ENCODE measurements at regions not wholly inside any gene's neighbourhood (a gene's known extent, or its start where the extent isn't known, plus 50 kb on each side); places are given as distances from the start of the nearest gene placed in this dataset.
"Not testable (repeated sequence)": the region's sequence is repeated elsewhere in the genome, so short reads cannot be mapped to it uniquely, and the experiment has no call there.

DNA sequence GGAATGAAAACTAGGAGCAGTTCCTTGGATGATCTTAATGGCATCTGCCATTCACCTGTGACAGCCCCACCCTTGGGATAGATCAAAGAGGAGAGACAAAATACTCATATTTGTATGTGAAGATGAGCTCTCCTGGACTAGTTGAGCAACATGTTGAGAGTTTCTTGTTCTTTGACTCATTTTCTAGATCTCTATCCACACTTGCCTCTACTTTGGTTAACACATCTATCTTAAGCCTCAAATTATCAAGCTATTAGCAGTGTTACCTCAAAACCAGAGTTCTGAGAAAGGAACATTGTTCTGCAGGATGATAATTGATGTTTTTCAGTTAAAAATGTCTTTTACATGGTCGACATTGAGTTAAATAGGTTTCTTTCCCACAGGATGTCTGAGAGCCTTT is 94.2 kb upstream of the TEX13D start:
- no peak for DNase-seq

DNA sequence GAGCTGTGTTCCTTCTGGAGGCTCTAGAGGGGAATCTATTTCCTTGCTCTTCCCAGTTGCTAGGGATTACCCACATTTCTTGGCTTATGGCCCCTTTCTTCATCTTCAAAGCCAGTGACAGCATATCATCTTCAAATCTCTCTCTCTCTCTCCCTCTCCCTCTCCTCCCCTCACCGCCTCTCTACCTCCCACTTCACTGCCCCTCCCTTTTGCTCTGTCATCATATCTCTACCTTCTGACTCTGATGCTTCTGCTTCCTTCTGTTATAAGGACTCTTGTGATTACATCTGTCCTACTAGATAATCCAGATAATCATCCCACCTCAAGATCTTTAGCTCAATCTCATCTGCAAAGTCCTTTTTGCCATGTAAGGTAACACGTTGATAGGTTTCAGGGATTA is 93.1 kb upstream of the TEX13D start:
- DNase-seq = no peak

DNA sequence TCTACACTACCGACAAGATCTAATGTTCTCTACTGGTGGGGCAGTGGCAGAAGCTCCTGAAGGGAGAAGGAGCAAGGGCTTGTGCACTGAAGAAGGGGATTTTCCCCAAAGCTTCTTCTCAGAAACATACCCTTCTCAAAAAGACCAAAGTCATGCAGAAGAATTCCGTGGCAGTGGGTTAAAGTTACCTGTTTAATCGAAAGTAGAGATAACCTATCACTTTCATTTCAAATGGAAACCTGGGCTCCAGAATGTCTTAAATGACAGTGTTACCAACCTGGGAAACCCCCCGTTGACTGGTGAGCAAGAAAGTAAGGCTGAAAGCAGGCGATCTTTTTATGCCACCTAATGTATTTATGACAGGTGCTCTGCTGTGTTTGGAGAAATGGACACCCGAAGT is 92.5 kb upstream of the TEX13D start:
- DNase-seq = no peak

DNA sequence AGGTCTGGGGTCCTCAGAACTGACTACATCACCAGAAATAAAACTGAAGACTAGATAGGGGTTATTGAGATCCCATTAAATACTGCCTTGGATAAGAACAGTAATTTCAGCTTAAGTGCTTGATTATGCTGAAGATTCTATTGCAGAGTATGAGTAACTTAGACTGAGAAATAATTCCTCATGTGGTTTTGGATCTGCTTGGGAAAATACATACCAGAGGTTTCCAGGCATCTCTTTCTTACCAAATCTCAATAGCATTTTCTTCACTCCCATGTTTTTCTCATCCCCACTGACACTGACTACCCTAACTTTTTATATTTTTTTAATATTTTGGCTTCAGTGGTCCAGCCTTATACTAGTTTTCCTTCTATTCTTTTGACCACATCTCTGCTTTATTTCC is 92.0 kb upstream of the TEX13D start:
- no peak for DNase-seq

DNA sequence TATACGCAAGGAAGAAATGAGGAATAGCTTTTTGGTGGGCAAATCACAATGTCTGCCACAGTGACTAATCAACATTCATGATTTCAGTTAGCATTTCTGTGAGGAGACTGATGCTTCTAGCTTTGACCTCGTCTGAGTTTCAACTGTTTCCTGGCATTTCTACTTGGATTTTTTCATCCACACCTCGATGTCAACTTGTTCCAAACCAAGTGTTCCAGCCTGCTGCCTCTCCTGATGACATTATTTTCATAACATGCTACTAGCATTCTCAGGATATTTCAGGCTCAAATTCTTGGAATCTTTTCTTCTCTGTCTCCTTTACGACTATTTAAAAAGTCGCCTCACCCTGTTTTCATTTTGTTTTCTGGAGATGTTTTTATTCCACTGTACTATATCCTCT is 90.3 kb upstream of the TEX13D start:
- DNase-seq = no peak

DNA sequence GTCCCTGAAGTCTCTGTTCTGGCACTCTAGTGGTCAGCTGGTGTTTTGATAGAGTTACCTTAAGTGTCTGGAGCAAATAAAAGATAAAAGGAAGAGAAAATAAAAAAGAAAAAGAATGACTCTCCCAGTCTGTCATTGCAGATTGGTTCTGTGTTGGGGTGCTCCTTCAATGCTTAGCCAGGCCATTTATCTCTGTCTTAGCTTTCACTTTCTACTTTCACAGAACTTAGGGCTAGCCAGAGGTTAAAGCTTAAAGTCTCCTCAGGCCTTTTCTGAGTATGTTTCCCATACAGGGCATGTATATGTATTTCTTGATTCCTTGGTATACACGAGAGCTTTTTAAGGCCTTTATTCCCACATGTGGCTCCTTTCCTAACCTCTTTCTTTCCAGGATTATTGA is 83.1 kb upstream of the TEX13D start:
- no peak for DNase-seq

DNA sequence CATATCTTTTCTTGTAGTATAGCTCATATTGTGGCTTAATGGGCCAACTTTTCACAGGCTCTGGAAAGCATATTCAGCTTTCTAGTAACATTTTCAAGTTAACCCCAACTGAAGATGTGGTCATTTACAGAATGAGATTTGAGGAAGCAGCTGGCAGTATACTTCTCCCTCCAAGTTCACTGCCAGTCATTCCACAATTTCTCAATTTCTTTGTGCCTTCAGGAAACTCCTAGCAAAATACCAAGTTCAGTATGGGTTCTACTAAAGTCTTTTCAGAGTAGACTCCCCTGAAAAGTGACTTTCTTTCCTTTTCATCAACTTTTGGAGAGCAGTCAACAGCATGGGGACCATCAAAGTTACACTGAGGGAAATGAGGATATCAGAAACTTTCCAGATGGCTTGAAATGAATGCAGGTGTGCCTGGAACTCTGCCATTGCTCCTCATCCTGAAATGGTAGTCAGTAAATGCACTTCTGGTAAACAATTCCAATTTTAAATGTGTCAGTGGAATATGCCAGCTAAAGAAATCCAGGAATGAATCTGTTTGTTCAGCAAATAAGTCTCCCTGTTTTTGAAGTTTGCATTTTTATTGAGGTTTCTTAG is 81.5 kb upstream of the TEX13D start:
- no peak for DNase-seq

DNA sequence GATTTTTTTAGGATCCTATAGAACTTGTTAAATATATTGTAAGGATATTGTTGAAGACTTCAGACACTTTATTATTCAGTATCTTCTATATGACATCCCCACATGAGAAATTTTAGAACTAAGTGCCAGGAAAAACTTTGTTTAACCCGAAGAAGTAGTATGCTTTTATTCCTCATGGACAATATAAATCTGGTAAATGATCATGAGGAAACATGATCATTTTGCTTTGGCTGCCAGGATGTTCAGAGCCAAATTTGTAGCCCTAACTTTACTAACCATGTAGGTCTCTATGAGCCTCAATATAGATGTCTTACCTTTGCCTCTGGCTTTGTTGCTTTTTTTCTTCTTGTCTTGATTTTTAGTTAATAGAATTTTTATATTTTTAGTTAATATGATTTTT is 77.8 kb upstream of the TEX13D start:
- DNase-seq = no peak

DNA sequence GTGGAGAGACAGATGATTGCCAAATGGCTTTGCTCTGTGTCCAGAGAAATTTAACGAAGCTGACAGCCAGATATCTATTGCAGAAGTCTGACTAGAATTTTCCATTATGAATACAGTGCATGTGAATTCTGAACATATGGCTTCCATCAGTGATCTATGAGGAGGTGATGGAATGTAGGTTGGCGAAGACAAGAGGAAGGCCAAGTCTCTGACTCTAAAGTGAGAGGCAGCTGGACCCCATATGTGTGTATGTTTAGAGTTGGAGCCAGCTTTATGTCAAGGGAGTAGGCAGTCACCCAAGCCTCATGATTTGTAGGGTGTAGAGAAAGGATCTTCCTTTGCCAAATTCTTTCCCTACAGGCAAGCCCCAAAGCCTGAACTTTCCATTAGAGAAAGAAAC is 76.2 kb upstream of the TEX13D start:
- DNase-seq = no peak

DNA sequence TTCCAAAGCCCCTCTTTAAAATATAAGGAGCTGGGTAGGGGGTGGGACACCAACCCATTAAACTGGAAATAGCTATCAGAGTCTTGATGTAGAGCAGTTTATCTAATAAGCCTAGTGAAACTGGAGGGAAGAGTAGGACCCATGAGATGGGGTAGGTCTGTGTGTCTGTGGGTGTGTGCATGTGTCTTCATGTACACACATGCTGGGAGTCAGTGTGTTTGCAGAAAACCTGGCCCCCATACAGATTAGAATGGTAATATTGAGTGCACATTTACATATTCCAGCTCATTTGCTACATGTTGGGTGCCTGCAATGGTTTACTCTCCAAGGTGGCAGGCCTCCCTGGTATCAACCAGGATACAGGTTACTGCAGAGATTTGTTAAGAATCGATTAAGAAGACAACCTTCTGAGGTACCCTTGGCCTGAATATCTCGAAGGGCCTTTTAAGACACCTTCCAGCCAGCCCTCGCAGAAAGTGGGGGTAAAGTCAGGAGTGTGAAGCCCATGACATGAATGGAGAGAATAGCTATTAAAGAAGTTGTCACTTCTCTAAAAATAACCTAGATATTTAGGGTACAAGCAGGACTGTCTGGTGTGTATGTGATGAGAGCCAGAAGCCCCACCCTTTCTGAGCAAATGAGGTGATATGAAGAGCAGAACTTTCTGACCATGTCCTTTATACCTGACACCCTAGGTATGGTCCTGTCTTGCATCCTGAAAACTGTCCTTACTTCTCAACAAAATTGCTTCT is 75.7 kb upstream of the TEX13D start:
- DNase-seq = no peak

DNA sequence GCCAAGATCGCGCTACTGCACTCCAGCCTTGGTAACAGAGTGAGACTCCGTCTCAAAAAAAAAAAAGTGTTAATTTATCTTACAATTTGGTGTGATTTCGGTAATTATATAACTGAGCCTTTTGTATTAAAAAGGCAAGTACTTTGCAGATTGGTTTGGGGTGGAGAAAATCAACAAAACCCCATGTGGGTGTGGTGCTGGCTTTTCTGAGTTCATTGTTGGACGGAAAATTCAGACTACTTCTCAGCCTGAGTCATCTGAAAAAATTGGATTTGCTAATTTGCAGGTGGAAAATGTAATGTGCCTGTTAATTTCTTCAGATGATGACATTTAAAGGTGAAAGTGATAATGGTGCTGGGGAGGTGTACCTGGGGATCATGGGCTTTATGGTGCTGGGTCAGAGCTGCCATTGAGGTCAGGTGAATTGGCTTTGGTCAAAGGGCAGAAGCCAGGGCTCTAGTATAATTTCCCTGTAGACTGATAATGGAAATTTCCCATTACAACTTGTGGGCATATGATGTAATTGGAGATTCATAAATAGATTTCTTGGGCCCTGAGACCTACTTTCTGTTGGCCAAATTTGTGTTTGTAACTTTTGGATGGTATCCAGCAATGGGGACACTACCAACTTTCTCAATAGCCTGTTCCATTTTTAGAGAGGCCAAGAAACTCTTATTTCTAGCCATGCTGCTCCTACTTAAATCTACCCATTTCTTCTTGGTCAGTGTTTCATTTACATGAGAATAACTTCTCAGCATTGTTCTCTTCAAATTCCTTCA is 74.3 kb upstream of the TEX13D start:
- DNase-seq = no peak

DNA sequence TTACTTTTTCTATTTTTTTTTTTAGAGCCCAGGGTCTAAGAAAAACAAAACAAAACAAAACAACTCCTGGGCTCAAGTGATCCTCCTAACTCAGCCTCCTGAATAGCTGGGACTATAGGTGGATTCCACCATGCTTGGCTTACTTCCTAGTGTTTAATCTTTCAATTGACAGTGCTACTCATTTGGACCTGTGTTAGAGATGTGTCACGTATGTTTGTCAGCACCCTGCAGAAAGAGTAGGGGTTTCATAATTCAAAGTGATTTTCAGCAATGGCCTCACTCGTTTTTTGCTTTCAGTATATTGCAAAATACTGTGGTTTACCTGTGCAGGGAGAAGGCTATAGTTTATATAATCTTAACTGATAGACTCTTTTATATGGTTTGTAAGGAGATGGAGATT is 71.6 kb upstream of the TEX13D start:
- no peak for DNase-seq

DNA sequence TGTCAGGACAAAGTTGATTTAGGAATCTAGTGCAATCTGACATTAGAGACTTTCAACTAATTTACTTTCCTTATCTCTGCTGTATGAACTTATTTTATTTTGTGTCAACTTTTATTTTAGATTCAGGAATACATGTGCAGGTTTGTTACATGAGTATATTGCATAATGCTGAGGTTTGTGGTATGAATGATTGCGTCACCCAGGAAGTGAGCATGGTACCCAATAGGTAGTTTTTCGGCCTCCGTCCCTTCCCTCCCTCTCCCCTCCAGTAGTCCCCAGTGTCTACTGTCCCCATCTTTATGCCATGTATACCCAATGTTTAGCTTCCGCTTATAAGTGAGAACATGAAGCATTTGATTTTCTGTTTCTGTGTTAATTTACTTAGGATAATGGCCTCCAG is 68.7 kb upstream of the TEX13D start:
- DNase-seq = no peak

DNA sequence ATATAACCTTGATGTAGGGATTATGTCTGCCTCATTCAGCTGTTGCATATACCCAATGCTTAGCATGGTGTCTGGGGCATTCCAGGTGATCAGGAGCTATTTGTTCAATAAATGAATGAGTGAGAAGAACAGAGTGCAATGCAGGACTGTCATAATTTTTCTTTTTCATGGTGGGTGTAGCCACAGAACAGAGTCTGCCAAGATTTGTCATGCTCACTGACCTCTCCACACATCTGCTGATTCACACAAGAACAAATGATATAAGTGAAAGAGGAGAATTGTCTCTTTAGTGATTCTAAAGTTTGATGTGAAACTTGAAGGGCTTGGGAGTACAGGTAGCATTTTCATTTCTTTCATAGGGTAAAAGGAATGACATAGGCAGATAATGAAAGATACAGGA is 64.4 kb upstream of the TEX13D start:
- DNase-seq = no peak

DNA sequence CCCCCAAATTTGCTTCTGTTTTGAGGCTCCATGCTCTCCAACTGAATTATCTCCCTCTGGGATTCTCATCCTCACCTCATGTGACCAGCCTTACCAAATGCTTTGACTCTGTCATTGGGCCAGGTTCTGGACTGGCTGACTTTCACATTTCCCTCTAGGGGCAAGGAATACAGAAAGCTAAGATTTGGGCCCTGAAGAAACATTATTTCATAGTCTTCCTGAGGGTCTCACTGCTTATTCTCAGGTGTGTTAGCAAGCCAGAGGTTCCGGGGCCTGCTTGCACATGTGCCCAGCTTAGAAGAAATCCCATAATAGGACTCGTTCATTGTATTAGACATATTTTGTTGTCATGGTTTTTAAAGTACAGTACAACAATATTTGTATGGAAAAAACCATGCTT is 62.6 kb upstream of the TEX13D start:
- DNase-seq = no peak

DNA sequence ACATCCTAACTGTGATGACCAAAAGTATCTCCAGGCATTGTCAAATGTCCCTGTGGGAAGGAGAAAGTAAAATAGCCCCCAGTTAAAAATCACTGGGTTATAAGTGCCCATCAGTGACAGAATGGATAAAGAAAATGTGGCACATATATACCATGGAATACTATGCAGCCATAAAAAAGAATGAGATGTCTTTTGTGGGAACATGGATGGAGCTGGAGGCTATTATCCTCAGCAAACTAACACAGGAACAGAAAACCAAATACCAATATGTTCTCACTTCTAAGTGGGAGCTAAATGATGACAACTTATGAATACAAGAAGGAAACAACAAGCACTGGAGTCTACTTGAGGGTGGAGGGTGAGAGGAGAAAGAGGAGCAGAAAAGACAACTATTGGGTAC is 60.9 kb upstream of the TEX13D start:
- DNase-seq = not testable (repeated sequence)

DNA sequence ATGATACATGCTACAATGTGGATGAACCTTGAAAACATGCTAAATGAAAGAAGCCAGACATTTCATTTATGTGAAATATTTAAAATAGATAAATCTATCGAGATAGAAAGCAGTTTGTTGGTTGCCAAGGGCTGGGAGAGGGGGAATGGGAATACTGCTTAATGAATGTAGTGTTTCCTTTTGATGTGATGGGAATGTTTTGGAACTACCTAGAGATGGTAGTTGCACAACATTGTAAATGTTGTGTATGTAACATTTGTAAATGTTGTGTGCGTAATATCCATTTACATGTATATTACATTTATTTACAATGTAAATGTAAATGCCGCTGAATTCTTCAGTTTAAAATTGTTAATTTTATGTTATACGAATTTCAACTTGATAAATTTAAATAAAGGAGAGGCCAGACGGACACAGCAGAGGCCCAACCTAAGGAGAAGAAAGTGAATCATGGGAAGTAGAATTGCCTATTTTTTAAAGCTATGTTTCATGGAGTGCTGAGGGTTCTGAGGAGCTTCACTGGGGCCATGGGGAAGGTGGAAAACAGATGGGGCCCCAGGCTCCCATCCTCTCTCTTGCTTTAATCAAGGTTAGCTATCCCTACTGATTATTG is 60.0 kb upstream of the TEX13D start:
- no peak for DNase-seq

DNA sequence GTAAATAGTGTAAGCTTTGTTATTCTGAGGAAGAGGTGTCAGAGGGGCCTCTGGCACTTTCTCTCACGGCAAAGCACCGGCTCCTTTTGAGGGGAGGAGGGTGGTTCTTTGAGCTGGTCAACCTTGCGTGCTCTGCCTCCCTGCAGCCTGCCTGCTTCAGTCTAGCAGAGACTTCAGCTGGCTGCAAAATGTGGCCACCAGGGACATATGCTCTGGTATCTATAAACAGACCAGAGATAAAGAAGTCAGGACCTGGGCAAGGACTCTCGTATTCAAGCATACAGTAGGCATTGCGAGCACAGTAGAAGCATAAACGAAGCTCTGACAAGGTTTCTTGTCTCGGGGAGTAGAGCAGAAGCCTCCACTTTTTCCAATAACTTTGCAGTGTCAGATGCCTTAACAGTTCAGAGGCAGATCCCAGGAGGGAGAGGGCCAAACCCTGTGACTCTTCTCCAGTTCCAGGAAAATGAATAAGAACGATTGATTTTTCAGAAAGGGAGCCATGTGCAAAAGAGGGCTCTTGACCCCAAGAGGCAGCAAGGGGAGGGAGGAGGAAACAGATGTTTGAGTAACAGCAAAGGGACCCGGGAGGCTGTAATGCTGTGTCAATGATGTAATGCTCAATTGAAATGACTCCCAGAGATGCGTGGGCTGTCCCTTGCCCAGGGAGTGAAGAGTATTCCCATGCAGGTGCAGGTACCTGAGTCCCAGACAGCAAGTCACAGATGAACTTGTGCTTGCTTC is 57.9 kb upstream of the TEX13D start:
- DNase-seq = no peak

DNA sequence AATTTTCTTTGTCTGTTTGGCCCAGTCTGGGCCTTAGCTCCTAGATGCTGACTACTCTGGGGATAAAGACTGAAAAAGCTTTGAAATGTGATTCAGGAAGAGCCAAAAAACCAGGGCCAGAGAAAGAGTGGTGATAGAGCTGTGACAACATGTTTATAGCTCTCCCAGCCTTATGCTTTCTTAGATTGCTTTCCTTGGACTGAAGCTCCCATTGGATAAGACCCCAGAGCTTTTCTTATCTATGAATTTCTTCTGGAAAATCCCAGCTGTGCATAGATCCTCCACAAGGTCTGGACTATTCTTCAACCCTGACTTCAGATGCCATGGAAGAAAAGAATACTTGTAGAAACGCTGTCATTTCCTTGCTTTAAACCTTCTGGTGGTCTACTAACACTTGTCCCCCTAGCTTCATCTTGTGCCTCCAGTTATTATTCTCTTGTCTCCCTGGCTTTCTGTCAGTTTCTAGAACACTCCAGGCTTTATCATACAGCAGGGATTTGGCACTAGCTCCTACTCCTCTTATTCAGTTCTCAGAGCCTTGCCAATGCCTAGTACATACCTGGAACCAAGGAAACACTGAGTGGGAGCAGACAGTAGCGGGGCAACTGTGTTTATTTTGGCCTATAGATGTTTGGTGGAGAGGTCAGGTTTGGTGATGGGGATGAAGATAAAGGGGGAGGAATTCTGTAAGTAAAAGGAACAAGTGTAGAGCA is 57.1 kb upstream of the TEX13D start:
- DNase-seq = no peak

DNA sequence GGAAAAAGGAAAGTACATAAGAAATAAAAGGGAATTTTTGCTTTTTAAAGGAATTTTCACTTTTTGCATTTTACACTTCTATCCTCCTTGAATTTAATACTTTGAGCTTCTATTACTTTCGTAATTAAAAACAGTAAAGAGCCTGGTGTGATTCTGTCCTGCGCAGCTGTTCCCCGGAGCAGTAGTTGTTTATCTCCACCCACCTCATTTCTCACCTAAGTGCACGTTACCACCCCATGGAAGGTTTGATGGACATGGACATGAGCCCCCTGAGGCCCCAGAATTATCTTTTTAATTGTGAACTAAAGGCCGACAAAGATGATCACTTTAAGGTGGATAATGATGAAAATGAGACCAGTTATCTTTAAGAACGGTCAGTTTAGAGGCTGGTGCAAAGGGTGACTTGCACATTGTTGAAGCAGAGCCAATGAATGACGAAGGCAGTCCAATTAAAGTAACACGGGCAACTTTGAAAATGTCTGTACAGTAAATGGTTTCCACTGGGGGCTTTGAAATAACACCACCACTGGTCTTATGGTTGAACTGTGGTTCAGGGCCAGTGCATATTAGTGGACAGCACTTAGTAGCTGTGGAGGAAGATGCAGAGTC is 52.1 kb upstream of the TEX13D start:
- no peak for DNase-seq

DNA sequence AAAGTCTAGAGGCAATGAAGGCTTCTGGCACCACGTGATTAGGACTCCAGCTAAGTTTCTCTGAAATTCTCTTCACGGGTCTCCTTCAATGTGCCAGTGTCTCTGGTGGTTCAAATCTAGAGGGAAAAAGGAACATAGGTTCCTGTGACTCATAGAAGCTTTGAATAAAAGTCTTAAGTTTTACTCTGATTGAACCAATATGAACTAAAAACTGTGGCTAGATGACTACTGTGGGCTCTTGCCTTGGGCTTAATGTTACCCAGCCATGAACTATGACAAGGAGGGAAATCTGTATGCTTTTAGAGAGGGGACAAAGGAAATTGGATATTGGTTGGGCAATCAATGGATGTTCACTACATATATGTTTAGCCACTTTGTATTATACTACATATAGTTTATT is 49.9 kb upstream of the TEX13D start:
- no peak for DNase-seq
